ENCODE measurements at regions not wholly inside any gene's neighbourhood (a gene's known extent, or its start where the extent isn't known, plus 50 kb on each side); places are given as distances from the start of the nearest gene placed in this dataset.

- no peak for TF ChIP-seq CHD7 (IDR thresholded peaks at IDR 0.05; ENCODE audit: insufficient replicate concordance, low read length)
- no peak for TF ChIP-seq FOSL1 (IDR thresholded peaks at IDR 0.05; ENCODE audit: insufficient read depth, low read depth, low read length)
- no peak for TF ChIP-seq SIN3A (conservative IDR thresholded peaks at IDR 0.05 in 1 of 2, IDR thresholded peaks at IDR 0.05 in 1 of 2; ENCODE audit: low read depth in 1 of 2, low read length in 2 of 2)
- no peak for TF ChIP-seq SP1 (IDR thresholded peaks at IDR 0.05; ENCODE audit: low read depth, low read length)
- no peak for TF ChIP-seq BRCA1 (IDR thresholded peaks at IDR 0.05; ENCODE audit: low read depth, low read length)
- no peak for TF ChIP-seq TAF7 (optimal IDR thresholded peaks at IDR 0.05; ENCODE audit: borderline replicate concordance, low read depth, low read length)
- no peak for TF ChIP-seq HDAC2 (IDR thresholded peaks at IDR 0.05; ENCODE audit: borderline replicate concordance in 1 of 2, low read depth in 2 of 2, low read length in 2 of 2)
- TF ChIP-seq RAD21 (IDR thresholded peaks at IDR 0.05 in 1 of 2, conservative IDR thresholded peaks at IDR 0.05 in 1 of 2; ENCODE audit: low read depth in 2 of 2, low read length in 2 of 2), result no peak
These were observed 101.1 kb upstream of the MEF2C start (continued) for GRCh38 chr5:88984040-88984439.
